ENCODE measurements at regions not wholly inside any gene's neighbourhood (a gene's known extent, or its start where the extent isn't known, plus 50 kb on each side); places are given as distances from the start of the nearest gene placed in this dataset.

DNA sequence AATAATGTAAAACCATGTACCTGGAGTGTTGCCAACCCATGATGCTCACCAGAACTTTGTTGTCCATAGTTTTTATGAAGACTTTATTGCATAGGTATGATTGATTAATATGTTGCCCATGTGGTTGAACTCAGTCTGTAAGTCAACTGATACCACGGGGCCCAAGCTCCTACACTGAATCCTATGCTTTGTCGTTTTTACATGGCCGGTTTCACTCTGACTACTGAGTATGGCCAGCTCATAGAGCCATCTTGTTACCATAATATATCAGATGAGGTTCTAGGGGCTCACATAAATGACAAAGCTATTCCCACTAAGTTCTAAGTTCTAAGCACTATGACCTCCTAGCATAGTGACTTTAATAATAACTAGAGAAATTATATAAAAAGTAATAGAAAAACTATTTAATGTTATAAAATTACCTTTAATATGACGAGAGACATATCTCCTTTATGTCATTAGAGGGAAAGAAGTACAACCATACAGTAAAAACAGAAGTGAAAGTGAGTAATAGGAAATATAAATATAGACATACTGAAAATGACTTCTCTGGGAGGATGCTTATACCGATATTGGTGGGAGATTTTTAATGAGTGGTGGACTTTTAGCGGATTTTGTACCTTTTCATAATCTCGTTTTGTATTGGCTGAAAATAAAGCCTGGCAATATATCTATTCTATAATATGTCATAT lies 983.4 kb upstream of the PRMT6 start:
- no peak for DNase-seq (ENCODE audit: low spot score)
- Histone ChIP-seq H3K27ac (ENCODE audit: low read depth in 1 of 2, low read length in 2 of 2) (no peak overlapping the region), H3K36me3 (ENCODE audit: control insufficient read depth in 4 of 4, insufficient read depth in 3 of 4, low read depth in 1 of 4, low read length in 3 of 4) (no peaks in the 10 kb centered on the region), H3K27me3 (ENCODE audit: control insufficient read depth in 4 of 4, insufficient read depth in 4 of 4, low read length in 3 of 4) (no peaks in the 10 kb centered on the region), H3K4me3 (ENCODE audit: low read depth in 1 of 3, low read length in 3 of 3) (no peak overlapping the region), H3K9ac (ENCODE audit: low read depth in 1 of 2, low read length in 2 of 2) (no peak overlapping the region), H3K4me1 (ENCODE audit: control insufficient read depth in 4 of 4, insufficient read depth in 4 of 4, low read length in 3 of 4) (no peaks in the 10 kb centered on the region), H3K9me3 (ENCODE audit: control insufficient read depth in 4 of 4, low read length in 3 of 4) (peaks cover 0 to 2% (median 0%) of the 10 kb centered on the region in 4 donors)
- TF ChIP-seq NR2F2 (IDR thresholded peaks at IDR 0.05) (no peak), TAF1 (conservative IDR thresholded peaks at IDR 0.05) (no peak), EGR1 (IDR thresholded peaks at IDR 0.05; ENCODE audit: low read depth in 2 of 2) (no peak), RXRA (IDR thresholded peaks at IDR 0.05) (no peak), JUND (IDR thresholded peaks at IDR 0.05) (no peak)
- TF ChIP-seq, protein P1, sequence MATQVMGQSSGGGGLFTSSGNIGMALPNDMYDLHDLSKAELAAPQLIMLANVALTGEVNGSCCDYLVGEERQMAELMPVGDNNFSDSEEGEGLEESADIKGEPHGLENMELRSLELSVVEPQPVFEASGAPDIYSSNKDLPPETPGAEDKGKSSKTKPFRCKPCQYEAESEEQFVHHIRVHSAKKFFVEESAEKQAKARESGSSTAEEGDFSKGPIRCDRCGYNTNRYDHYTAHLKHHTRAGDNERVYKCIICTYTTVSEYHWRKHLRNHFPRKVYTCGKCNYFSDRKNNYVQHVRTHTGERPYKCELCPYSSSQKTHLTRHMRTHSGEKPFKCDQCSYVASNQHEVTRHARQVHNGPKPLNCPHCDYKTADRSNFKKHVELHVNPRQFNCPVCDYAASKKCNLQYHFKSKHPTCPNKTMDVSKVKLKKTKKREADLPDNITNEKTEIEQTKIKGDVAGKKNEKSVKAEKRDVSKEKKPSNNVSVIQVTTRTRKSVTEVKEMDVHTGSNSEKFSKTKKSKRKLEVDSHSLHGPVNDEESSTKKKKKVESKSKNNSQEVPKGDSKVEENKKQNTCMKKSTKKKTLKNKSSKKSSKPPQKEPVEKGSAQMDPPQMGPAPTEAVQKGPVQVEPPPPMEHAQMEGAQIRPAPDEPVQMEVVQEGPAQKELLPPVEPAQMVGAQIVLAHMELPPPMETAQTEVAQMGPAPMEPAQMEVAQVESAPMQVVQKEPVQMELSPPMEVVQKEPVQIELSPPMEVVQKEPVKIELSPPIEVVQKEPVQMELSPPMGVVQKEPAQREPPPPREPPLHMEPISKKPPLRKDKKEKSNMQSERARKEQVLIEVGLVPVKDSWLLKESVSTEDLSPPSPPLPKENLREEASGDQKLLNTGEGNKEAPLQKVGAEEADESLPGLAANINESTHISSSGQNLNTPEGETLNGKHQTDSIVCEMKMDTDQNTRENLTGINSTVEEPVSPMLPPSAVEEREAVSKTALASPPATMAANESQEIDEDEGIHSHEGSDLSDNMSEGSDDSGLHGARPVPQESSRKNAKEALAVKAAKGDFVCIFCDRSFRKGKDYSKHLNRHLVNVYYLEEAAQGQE (IDR thresholded peaks at IDR 0.05): no peak
- 67% methylated on average over 7 of the region's 7 CpGs for WGBS

DNA sequence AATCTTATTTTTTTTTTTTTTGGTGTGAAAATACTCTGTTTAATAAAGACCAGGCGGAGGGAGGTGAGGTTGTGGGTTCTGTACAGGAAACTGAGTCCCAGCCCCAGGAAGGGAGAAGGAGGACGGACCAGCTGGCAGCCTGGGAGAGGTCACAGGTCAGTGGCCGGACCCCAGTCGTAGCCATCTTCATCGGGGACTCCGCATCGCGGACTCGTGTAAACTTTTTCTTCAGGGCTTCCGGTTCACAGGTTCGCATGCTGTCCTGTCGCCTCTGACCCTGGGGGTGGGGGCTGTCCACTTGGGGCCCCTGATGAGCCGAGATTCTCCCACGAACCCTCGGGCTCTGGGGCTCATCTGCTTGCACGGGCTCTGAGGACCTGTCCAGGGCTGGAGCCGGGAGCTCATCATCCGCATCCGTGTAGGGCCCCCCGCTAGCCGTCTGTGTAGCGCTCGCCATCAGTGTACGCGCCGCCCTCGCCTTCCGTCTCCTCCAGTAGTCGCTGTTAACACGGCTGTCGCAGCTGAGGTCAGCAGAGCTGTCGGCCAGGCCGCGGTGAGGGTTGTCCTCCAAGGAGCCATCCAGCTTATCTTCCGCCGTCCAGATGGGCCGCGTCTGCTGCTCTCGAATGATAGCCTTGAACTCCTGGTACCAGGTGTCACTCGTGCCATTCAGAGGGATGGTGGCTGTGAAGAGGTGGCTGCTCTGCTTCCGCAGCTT lies 975.7 kb upstream of the PRMT6 start:
- Histone ChIP-seq H3K9me3 (ENCODE audit: control insufficient read depth in 4 of 4, low read length in 3 of 4) (peaks cover 0 to 4% (median 0%) of the 10 kb centered on the region in 4 donors), H3K4me1 (ENCODE audit: control insufficient read depth in 4 of 4, insufficient read depth in 4 of 4, low read length in 3 of 4) (peaks cover 0 to 2% (median 0%) of the 10 kb centered on the region in 4 donors), H3K4me3 (ENCODE audit: low read depth in 1 of 3, low read length in 3 of 3) (no peak overlapping the region), H3K36me3 (ENCODE audit: control insufficient read depth in 4 of 4, insufficient read depth in 3 of 4, low read depth in 1 of 4, low read length in 3 of 4) (no peaks in the 10 kb centered on the region), H3K27ac (ENCODE audit: low read depth in 1 of 2, low read length in 2 of 2) (no peak overlapping the region), H3K9ac (ENCODE audit: low read depth in 1 of 2, low read length in 2 of 2) (no peak overlapping the region), H3K27me3 (ENCODE audit: control insufficient read depth in 4 of 4, insufficient read depth in 4 of 4, low read length in 3 of 4) (no peaks in the 10 kb centered on the region)
- 19% methylated on average over 41 of the region's 41 CpGs for WGBS
- TF ChIP-seq, protein P2, sequence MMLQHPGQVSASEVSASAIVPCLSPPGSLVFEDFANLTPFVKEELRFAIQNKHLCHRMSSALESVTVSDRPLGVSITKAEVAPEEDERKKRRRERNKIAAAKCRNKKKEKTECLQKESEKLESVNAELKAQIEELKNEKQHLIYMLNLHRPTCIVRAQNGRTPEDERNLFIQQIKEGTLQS (IDR thresholded peaks at IDR 0.05): no peak
- TF ChIP-seq GABPA (IDR thresholded peaks at IDR 0.05 in 1 of 2, conservative IDR thresholded peaks at IDR 0.05 in 1 of 2): no peak
- DNase-seq (ENCODE audit: low spot score): no peak

DNA sequence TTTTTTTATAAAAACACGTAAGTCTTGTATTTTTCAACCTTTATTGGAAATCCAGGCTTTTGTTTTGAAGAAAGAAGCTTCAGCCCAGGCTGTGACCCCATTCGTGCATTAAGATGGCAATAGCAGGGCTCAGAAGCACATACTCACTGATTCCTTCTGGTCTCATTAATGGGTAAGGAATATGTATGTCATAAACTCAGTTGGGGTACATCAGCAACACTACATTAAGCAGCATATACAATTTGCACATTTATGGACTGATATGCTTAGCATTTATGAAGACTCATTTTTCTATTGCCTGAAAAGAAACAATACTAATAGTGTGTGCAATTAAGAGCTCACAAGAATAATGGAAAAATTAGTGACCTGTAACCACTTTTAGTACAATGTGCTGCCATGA lies 945.4 kb upstream of the PRMT6 start:
- Histone ChIP-seq H3K4me1 (ENCODE audit: control insufficient read depth in 4 of 4, insufficient read depth in 4 of 4, low read length in 3 of 4) (no peaks in the 10 kb centered on the region), H3K9ac (ENCODE audit: low read depth in 1 of 2, low read length in 2 of 2) (no peak overlapping the region), H3K36me3 (ENCODE audit: control insufficient read depth in 4 of 4, insufficient read depth in 3 of 4, low read depth in 1 of 4, low read length in 3 of 4) (no peaks in the 10 kb centered on the region), H3K27ac (ENCODE audit: low read depth in 1 of 2, low read length in 2 of 2) (no peak overlapping the region), H3K4me3 (ENCODE audit: low read depth in 1 of 3, low read length in 3 of 3) (no peak overlapping the region), H3K9me3 (ENCODE audit: control insufficient read depth in 4 of 4, low read length in 3 of 4) (no peaks in the 10 kb centered on the region), H3K27me3 (ENCODE audit: control insufficient read depth in 4 of 4, insufficient read depth in 4 of 4, low read length in 3 of 4) (no peaks in the 10 kb centered on the region)
- DNase-seq (ENCODE audit: low spot score): no peak
- WGBS: 49% methylated on average over 2 of the region's 2 CpGs
- TF ChIP-seq JUND (IDR thresholded peaks at IDR 0.05) (no peak), TAF1 (conservative IDR thresholded peaks at IDR 0.05) (no peak), FOXA1 (IDR thresholded peaks at IDR 0.05) (no peak), RXRA (IDR thresholded peaks at IDR 0.05) (no peak), HNF4A (conservative IDR thresholded peaks at IDR 0.05) (no peak), FOXA2 (IDR thresholded peaks at IDR 0.05) (no peak), HNF4G (IDR thresholded peaks at IDR 0.05) (no peak)
- TF ChIP-seq, protein P3, sequence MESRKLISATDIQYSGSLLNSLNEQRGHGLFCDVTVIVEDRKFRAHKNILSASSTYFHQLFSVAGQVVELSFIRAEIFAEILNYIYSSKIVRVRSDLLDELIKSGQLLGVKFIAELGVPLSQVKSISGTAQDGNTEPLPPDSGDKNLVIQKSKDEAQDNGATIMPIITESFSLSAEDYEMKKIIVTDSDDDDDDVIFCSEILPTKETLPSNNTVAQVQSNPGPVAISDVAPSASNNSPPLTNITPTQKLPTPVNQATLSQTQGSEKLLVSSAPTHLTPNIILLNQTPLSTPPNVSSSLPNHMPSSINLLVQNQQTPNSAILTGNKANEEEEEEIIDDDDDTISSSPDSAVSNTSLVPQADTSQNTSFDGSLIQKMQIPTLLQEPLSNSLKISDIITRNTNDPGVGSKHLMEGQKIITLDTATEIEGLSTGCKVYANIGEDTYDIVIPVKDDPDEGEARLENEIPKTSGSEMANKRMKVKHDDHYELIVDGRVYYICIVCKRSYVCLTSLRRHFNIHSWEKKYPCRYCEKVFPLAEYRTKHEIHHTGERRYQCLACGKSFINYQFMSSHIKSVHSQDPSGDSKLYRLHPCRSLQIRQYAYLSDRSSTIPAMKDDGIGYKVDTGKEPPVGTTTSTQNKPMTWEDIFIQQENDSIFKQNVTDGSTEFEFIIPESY (IDR thresholded peaks at IDR 0.05): no peak

Data from liver (tissue), 7 donors.